NCI-H1694 (cell line): ENCODE measurements at regions not wholly inside any gene's neighbourhood (a gene's known extent, or its start where the extent isn't known, plus 50 kb on each side); places are given as distances from the start of the nearest gene placed in this dataset.

Experiments used
- DNase-seq: peaks from one replicate; lab custom pipeline; 2025; lab: John Stamatoyannopoulos, UW

- DNase-seq: no peak
Measured at GRCh38 chr14:81837304-81837703, 303.7 kb upstream of the SEL1L start.

GRCh38 chr14:81839056-81839455, 305.4 kb upstream of the SEL1L start:
- no peak for DNase-seq

GRCh38 chr14:81841346-81841745, 307.7 kb upstream of the SEL1L start:
- no peak for DNase-seq

- DNase-seq: no peak
Measured at GRCh38 chr14:81849714-81850113, 316.1 kb upstream of the SEL1L start.

GRCh38 chr14:81855007-81855406, 321.4 kb upstream of the SEL1L start:
- DNase-seq: no peak

GRCh38 chr14:81859046-81859445, 325.4 kb upstream of the SEL1L start:
- DNase-seq: no peak

- DNase-seq: no peak
Measured at GRCh38 chr14:81868172-81868571, 334.5 kb upstream of the SEL1L start.

- no peak for DNase-seq
Measured at GRCh38 chr14:81871706-81872105, 338.1 kb upstream of the SEL1L start.

- DNase-seq: no peak
Measured at GRCh38 chr14:81884382-81884781, 350.7 kb upstream of the SEL1L start.

GRCh38 chr14:81886588-81886987, 352.9 kb upstream of the SEL1L start:
- no peak for DNase-seq

GRCh38 chr14:81889529-81889928, 355.9 kb upstream of the SEL1L start:
- no peak for DNase-seq

- DNase-seq: no peak
Measured at GRCh38 chr14:81890020-81890419, 356.4 kb upstream of the SEL1L start.

- no peak for DNase-seq
Measured at GRCh38 chr14:81903477-81903876, 369.8 kb upstream of the SEL1L start.

- no peak for DNase-seq
Measured at GRCh38 chr14:81927070-81927469, 393.4 kb upstream of the SEL1L start.

GRCh38 chr14:81931828-81932227, 398.2 kb upstream of the SEL1L start:
- DNase-seq: no peak

GRCh38 chr14:81936348-81936747, 402.7 kb upstream of the SEL1L start:
- no peak for DNase-seq

GRCh38 chr14:81936902-81937301, 403.2 kb upstream of the SEL1L start:
- no peak for DNase-seq

GRCh38 chr14:81938341-81938740, 404.7 kb upstream of the SEL1L start:
- DNase-seq: no peak

GRCh38 chr14:81940651-81941050, 407.0 kb upstream of the SEL1L start:
- no peak for DNase-seq

- no peak for DNase-seq
Measured at GRCh38 chr14:81942071-81942470, 408.4 kb upstream of the SEL1L start.

- DNase-seq: no peak
Measured at GRCh38 chr14:81946375-81946774, 412.7 kb upstream of the SEL1L start.

GRCh38 chr14:81946834-81947798, 413.5 kb upstream of the SEL1L start:
- no peak for DNase-seq

GRCh38 chr14:81952917-81953316, 419.3 kb upstream of the SEL1L start:
- DNase-seq: no peak

- DNase-seq: no peak
Measured at GRCh38 chr14:81953419-81953818, 419.8 kb upstream of the SEL1L start.
